ENCODE measurements at regions not wholly inside any gene's neighbourhood (a gene's known extent, or its start where the extent isn't known, plus 50 kb on each side); places are given as distances from the start of the nearest gene placed in this dataset.

GRCh38 chr13:48761256-48761655, 107.5 kb downstream of the CYSLTR2 start:
- Mint-ChIP-seq H3K4me1 (ENCODE audit: low read depth) (no peaks in the 10 kb centered on the region), H3K36me3 (peaks cover 6% of the 10 kb centered on the region), H3K4me3 (no peak overlapping the region), H3K27me3 (peaks cover 2% of the 10 kb centered on the region), H3K9me3 (ENCODE audit: low read depth) (peaks cover 19% of the 10 kb centered on the region), H3K27ac (no peak overlapping the region)

GRCh38 chr13:48769107-48769704, 115.5 kb downstream of the CYSLTR2 start:
- H3K4me3 Mint-ChIP-seq: no peak overlapping the region
- H3K36me3 Mint-ChIP-seq: peaks cover 5% of the 10 kb centered on the region
- H3K27ac Mint-ChIP-seq: no peak overlapping the region
- H3K9me3 Mint-ChIP-seq (ENCODE audit: low read depth): peaks cover 17% of the 10 kb centered on the region
- H3K4me1 Mint-ChIP-seq (ENCODE audit: low read depth): peaks cover 3% of the 10 kb centered on the region
- peaks cover 6% of the 10 kb centered on the region for H3K27me3 Mint-ChIP-seq

GRCh38 chr13:48770372-48770771, 116.6 kb downstream of the CYSLTR2 start:
- H3K9me3 Mint-ChIP-seq (ENCODE audit: low read depth): peaks cover 5% of the 10 kb centered on the region
- H3K36me3 Mint-ChIP-seq: peaks cover 5% of the 10 kb centered on the region
- H3K27ac Mint-ChIP-seq: no peak overlapping the region

GRCh38 chr13:48772908-48773307, 119.2 kb downstream of the CYSLTR2 start:
- H3K4me1 Mint-ChIP-seq (ENCODE audit: low read depth): peaks cover 3% of the 10 kb centered on the region
- H3K36me3 Mint-ChIP-seq: peaks cover 2% of the 10 kb centered on the region
- H3K27ac Mint-ChIP-seq: no peak overlapping the region
- H3K4me3 Mint-ChIP-seq: no peak overlapping the region
- no peaks in the 10 kb centered on the region for H3K9me3 Mint-ChIP-seq (ENCODE audit: low read depth)
- H3K27me3 Mint-ChIP-seq: peaks cover 11% of the 10 kb centered on the region

More at GRCh38 chr13:48770372-48770771, 116.6 kb downstream of the CYSLTR2 start:
- H3K4me1 Mint-ChIP-seq (ENCODE audit: low read depth): peaks cover 3% of the 10 kb centered on the region
- no peak overlapping the region for H3K4me3 Mint-ChIP-seq
- peaks cover 9% of the 10 kb centered on the region for H3K27me3 Mint-ChIP-seq

GRCh38 chr13:48773531-48774275, 120.0 kb downstream of the CYSLTR2 start:
- Mint-ChIP-seq H3K4me1 (ENCODE audit: low read depth) (peaks cover 3% of the 10 kb centered on the region), H3K27me3 (peaks cover 11% of the 10 kb centered on the region), H3K27ac (no peak overlapping the region), H3K9me3 (ENCODE audit: low read depth) (no peaks in the 10 kb centered on the region), H3K4me3 (no peak overlapping the region), H3K36me3 (peaks cover 2% of the 10 kb centered on the region)

GRCh38 chr13:48775285-48775684, 121.6 kb downstream of the CYSLTR2 start:
- H3K4me3 Mint-ChIP-seq: no peak overlapping the region
- no peaks in the 10 kb centered on the region for H3K4me1 Mint-ChIP-seq (ENCODE audit: low read depth)
- H3K9me3 Mint-ChIP-seq (ENCODE audit: low read depth): peaks cover 2% of the 10 kb centered on the region
- H3K27me3 Mint-ChIP-seq: peaks cover 9% of the 10 kb centered on the region
- H3K27ac Mint-ChIP-seq: no peak overlapping the region
- H3K36me3 Mint-ChIP-seq: no peaks in the 10 kb centered on the region

- Mint-ChIP-seq H3K4me1 (ENCODE audit: low read depth) (no peaks in the 10 kb centered on the region), H3K9me3 (ENCODE audit: low read depth) (peaks cover 3% of the 10 kb centered on the region), H3K4me3 (no peak overlapping the region), H3K36me3 (no peaks in the 10 kb centered on the region), H3K27ac (no peak overlapping the region), H3K27me3 (peaks cover 9% of the 10 kb centered on the region)
These were observed 122.1 kb downstream of the CYSLTR2 start for GRCh38 chr13:48775804-48776203.

GRCh38 chr13:48776401-48776800, 122.7 kb downstream of the CYSLTR2 start:
- Mint-ChIP-seq H3K36me3 (no peaks in the 10 kb centered on the region), H3K4me1 (ENCODE audit: low read depth) (no peaks in the 10 kb centered on the region), H3K9me3 (ENCODE audit: low read depth) (peaks cover 3% of the 10 kb centered on the region), H3K27me3 (peaks cover 9% of the 10 kb centered on the region), H3K4me3 (no peak overlapping the region), H3K27ac (no peak overlapping the region)

GRCh38 chr13:48778610-48779009, 124.9 kb downstream of the CYSLTR2 start:
- Mint-ChIP-seq H3K4me3 (no peak overlapping the region), H3K36me3 (no peaks in the 10 kb centered on the region), H3K4me1 (ENCODE audit: low read depth) (no peaks in the 10 kb centered on the region), H3K27me3 (peaks cover 9% of the 10 kb centered on the region), H3K9me3 (ENCODE audit: low read depth) (peaks cover 3% of the 10 kb centered on the region), H3K27ac (no peak overlapping the region)

- H3K4me3 Mint-ChIP-seq: no peak overlapping the region
- H3K9me3 Mint-ChIP-seq (ENCODE audit: low read depth): peaks cover 3% of the 10 kb centered on the region
- no peak overlapping the region for H3K27ac Mint-ChIP-seq
- H3K4me1 Mint-ChIP-seq (ENCODE audit: low read depth): no peaks in the 10 kb centered on the region
- H3K36me3 Mint-ChIP-seq: no peaks in the 10 kb centered on the region
- H3K27me3 Mint-ChIP-seq: peaks cover 4% of the 10 kb centered on the region
These were observed 127.1 kb downstream of the CYSLTR2 start for GRCh38 chr13:48780713-48781341.

- Mint-ChIP-seq H3K9me3 (ENCODE audit: low read depth) (peaks cover 3% of the 10 kb centered on the region), H3K4me3 (no peak overlapping the region), H3K27ac (no peak overlapping the region), H3K4me1 (ENCODE audit: low read depth) (no peaks in the 10 kb centered on the region), H3K27me3 (peaks cover 3% of the 10 kb centered on the region), H3K36me3 (no peaks in the 10 kb centered on the region)
These were observed 128.7 kb downstream of the CYSLTR2 start for GRCh38 chr13:48782429-48782840.

- Mint-ChIP-seq H3K27me3 (no peaks in the 10 kb centered on the region), H3K4me1 (ENCODE audit: low read depth) (no peaks in the 10 kb centered on the region), H3K9me3 (ENCODE audit: low read depth) (peaks cover 3% of the 10 kb centered on the region), H3K4me3 (no peak overlapping the region), H3K27ac (no peak overlapping the region), H3K36me3 (no peaks in the 10 kb centered on the region)
These were observed 129.5 kb downstream of the CYSLTR2 start for GRCh38 chr13:48783181-48783630.

GRCh38 chr13:48783695-48784230, 130.0 kb downstream of the CYSLTR2 start:
- H3K4me3 Mint-ChIP-seq: no peak overlapping the region
- no peaks in the 10 kb centered on the region for H3K4me1 Mint-ChIP-seq (ENCODE audit: low read depth)
- no peak overlapping the region for H3K27ac Mint-ChIP-seq
- H3K27me3 Mint-ChIP-seq: no peaks in the 10 kb centered on the region
- no peaks in the 10 kb centered on the region for H3K36me3 Mint-ChIP-seq
- peaks cover 3% of the 10 kb centered on the region for H3K9me3 Mint-ChIP-seq (ENCODE audit: low read depth)

- H3K4me1 Mint-ChIP-seq (ENCODE audit: low read depth): no peaks in the 10 kb centered on the region
- peaks cover 3% of the 10 kb centered on the region for H3K9me3 Mint-ChIP-seq (ENCODE audit: low read depth)
- no peaks in the 10 kb centered on the region for H3K36me3 Mint-ChIP-seq
- no peak overlapping the region for H3K4me3 Mint-ChIP-seq
- no peak overlapping the region for H3K27ac Mint-ChIP-seq
- no peaks in the 10 kb centered on the region for H3K27me3 Mint-ChIP-seq
These were observed 131.3 kb downstream of the CYSLTR2 start for GRCh38 chr13:48784916-48785548.

GRCh38 chr13:48790199-48790598, 136.5 kb downstream of the CYSLTR2 start:
- Mint-ChIP-seq H3K4me3 (no peak overlapping the region), H3K27ac (no peak overlapping the region), H3K9me3 (ENCODE audit: low read depth) (no peaks in the 10 kb centered on the region), H3K4me1 (ENCODE audit: low read depth) (no peaks in the 10 kb centered on the region), H3K36me3 (no peaks in the 10 kb centered on the region), H3K27me3 (no peaks in the 10 kb centered on the region)

Measured in activated naive CD8-positive, alpha-beta T cell (primary cell).